Adrenal gland (tissue), 5 donors: ENCODE measurements at regions not wholly inside any gene's neighbourhood (a gene's known extent, or its start where the extent isn't known, plus 50 kb on each side); places are given as distances from the start of the nearest gene placed in this dataset.

Experiments used
- POLR2A ChIP-seq, 2 donors: fragments of 450-650 bp; IDR thresholded peaks; one replicate each; pipeline ENCODE4 v1.6.1; 2017; ENCODE audit warnings: antibody characterized with exemption in 2 of 2, mild to moderate bottlenecking in 2 of 2, moderate library complexity in 1 of 2
- TF ChIP-seq, protein P1 (sequence below), 6 experiments: fragments of 450-650 bp in 4 of 6; fragments of 200-600 bp in 2 of 6; sonication (generic) in 1 of 6; IDR thresholded peaks; 1 replicate in 5 of 6; 2 replicates in 1 of 6; pipeline versions ENCODE4 v1.5.1 to v1.8.0; 2016 to 2021; ENCODE audit warnings: antibody characterized with exemption in 6 of 6, mild to moderate bottlenecking in 2 of 6, moderate library complexity in 1 of 6
- donor health status: DM: no; HTN: no; CAD: no.

DNA sequence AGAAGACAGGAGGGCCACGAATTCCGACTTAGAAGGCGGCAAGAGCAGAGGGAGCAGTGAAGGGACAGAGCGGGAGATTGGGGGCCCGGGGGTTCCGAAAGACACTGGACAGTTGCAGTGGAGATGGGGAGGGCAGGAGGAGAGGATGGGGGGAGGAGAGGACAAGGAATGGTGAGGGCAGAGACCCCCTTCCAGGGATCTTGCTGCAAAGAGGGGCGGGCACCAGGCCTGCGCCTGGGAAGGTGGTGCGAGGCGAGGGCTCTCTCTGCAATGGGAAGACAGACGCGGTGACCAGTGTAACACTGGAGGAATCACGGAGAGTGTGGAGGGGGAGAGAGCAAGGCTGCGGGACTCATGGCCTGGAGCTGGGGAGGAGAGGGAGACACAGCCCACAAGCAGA, 185.2 kb downstream of the RBFOX3 start:
- no peak for TF ChIP-seq POLR2A (IDR thresholded peaks at IDR 0.05)
- TF ChIP-seq, protein P1, sequence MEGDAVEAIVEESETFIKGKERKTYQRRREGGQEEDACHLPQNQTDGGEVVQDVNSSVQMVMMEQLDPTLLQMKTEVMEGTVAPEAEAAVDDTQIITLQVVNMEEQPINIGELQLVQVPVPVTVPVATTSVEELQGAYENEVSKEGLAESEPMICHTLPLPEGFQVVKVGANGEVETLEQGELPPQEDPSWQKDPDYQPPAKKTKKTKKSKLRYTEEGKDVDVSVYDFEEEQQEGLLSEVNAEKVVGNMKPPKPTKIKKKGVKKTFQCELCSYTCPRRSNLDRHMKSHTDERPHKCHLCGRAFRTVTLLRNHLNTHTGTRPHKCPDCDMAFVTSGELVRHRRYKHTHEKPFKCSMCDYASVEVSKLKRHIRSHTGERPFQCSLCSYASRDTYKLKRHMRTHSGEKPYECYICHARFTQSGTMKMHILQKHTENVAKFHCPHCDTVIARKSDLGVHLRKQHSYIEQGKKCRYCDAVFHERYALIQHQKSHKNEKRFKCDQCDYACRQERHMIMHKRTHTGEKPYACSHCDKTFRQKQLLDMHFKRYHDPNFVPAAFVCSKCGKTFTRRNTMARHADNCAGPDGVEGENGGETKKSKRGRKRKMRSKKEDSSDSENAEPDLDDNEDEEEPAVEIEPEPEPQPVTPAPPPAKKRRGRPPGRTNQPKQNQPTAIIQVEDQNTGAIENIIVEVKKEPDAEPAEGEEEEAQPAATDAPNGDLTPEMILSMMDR (IDR thresholded peaks at IDR 0.05), result no peak
